ENCODE measurements at regions not wholly inside any gene's neighbourhood (a gene's known extent, or its start where the extent isn't known, plus 50 kb on each side); places are given as distances from the start of the nearest gene placed in this dataset.

DNA sequence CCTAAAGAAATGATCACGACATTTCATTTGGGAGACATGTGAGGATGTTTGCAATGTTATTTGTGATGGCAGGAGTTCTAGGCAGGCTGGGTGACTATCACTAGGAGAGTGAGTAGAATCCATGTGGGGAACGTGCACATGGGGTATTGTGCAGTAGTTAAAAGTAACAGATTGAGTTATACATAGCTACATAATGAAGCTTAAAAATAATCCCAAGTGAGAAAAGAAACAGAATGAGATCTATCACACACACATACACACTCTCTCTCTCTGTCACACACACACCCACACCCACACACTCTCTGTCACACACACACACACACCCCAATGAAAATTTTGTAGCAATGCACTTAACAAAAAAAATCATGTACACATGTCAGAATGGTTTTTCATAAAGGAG lies 218.7 kb upstream of the ARG1 start:
- no peak overlapping the region for H3K4me3 Mint-ChIP-seq (ENCODE audit: unreplicated experiment)
- no peaks in the 10 kb centered on the region for H3K9me3 Mint-ChIP-seq (ENCODE audit: low read depth)
- no peaks in the 10 kb centered on the region for H3K4me1 Mint-ChIP-seq (ENCODE audit: low read depth)
- H3K27ac Mint-ChIP-seq (ENCODE audit: unreplicated experiment), result no peak overlapping the region
- H3K27me3 Mint-ChIP-seq (ENCODE audit: low read depth), result peaks cover 3% of the 10 kb centered on the region
- DNase-seq (ENCODE audit: low spot score), result no peak
- no peaks in the 10 kb centered on the region for H3K36me3 Mint-ChIP-seq (ENCODE audit: low read depth)
- TF ChIP-seq, protein P1, sequence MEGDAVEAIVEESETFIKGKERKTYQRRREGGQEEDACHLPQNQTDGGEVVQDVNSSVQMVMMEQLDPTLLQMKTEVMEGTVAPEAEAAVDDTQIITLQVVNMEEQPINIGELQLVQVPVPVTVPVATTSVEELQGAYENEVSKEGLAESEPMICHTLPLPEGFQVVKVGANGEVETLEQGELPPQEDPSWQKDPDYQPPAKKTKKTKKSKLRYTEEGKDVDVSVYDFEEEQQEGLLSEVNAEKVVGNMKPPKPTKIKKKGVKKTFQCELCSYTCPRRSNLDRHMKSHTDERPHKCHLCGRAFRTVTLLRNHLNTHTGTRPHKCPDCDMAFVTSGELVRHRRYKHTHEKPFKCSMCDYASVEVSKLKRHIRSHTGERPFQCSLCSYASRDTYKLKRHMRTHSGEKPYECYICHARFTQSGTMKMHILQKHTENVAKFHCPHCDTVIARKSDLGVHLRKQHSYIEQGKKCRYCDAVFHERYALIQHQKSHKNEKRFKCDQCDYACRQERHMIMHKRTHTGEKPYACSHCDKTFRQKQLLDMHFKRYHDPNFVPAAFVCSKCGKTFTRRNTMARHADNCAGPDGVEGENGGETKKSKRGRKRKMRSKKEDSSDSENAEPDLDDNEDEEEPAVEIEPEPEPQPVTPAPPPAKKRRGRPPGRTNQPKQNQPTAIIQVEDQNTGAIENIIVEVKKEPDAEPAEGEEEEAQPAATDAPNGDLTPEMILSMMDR (IDR thresholded peaks at IDR 0.05), result no peak

DNA sequence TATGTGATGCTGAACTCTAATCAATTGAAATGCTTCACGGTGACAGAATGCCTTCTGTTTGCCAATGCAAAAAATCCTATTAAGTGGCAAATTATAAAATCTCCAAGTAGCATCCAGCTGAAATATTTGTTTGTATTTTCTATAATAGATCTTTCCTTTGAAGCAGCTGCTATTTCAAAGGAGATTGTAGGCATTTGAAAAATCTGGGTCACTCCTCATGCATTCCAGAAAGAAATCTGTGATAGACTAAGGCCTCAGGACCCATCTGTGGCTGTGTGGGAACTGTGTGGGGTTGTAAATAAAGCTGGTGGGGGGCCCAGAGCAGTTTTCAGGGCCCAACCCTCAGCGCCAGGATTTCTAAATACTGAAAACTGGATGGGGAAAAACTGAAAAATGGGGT lies 216.9 kb upstream of the ARG1 start:
- no peaks in the 10 kb centered on the region for H3K4me1 Mint-ChIP-seq (ENCODE audit: low read depth)
- no peak overlapping the region for H3K27ac Mint-ChIP-seq (ENCODE audit: unreplicated experiment)
- TF ChIP-seq, protein P1 (IDR thresholded peaks at IDR 0.05), result no peak

DNA sequence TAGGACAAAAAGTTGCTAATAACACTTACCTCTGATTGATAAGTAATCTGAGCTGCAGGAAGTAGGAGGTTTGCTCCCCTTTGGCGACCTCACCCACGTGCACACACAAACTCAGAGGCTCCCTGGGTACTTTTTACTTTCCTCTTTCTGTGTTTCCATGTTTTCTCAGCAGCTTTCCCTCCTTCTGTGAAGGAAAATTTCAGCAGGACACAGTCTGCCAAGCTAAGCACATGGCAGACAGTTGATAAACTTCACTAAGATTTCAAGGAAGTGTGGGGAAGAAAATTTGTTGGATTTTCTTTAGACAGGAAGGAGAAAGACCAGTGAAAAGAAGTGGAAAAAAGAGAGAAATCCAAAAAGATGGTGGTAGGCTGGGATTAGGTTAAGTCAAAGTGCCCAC lies 215.5 kb upstream of the ARG1 start:
- H3K9me3 Mint-ChIP-seq (ENCODE audit: low read depth), result peaks cover 3% of the 10 kb centered on the region
- TF ChIP-seq, protein P1 (IDR thresholded peaks at IDR 0.05), result no peak
- H3K36me3 Mint-ChIP-seq (ENCODE audit: low read depth), result no peaks in the 10 kb centered on the region
- no peak overlapping the region for H3K4me3 Mint-ChIP-seq (ENCODE audit: unreplicated experiment)
- no peaks in the 10 kb centered on the region for H3K4me1 Mint-ChIP-seq (ENCODE audit: low read depth)
- H3K27ac Mint-ChIP-seq (ENCODE audit: unreplicated experiment), result no peak overlapping the region
- peaks cover 2% of the 10 kb centered on the region for H3K27me3 Mint-ChIP-seq (ENCODE audit: low read depth)
- no peak for DNase-seq (ENCODE audit: low spot score)

More for the DNA sequence above, 216.9 kb upstream of the ARG1 start:
- no peak for DNase-seq (ENCODE audit: low spot score)
- Mint-ChIP-seq H3K4me3 (ENCODE audit: unreplicated experiment) (no peak overlapping the region), H3K27me3 (ENCODE audit: low read depth) (peaks cover 3% of the 10 kb centered on the region), H3K36me3 (ENCODE audit: low read depth) (no peaks in the 10 kb centered on the region), H3K9me3 (ENCODE audit: low read depth) (peaks cover 3% of the 10 kb centered on the region)

DNA sequence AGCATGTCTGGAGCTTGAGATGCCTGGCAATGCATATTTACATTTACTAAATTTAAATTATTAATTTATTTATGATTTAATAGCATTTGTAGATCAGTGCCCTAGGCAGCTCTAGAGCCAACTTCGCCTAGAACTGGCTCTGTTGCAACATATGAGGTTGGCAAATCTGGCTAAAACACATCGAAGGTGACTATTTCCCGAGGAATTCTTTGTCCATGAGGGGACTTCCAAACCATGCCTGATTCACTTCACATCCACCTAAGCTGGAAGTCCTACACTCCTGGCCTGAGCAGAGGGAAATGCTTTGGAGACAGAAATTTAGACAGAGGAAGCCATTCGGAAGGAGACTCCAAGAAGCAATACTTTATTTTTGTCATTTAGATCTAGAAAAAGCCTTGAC lies 211.0 kb upstream of the ARG1 start:
- H3K4me1 Mint-ChIP-seq (ENCODE audit: low read depth), result no peaks in the 10 kb centered on the region
- peaks cover 3% of the 10 kb centered on the region for H3K9me3 Mint-ChIP-seq (ENCODE audit: low read depth)
- no peak overlapping the region for H3K27ac Mint-ChIP-seq (ENCODE audit: unreplicated experiment)
- no peaks in the 10 kb centered on the region for H3K36me3 Mint-ChIP-seq (ENCODE audit: low read depth)
- TF ChIP-seq, protein P1 (IDR thresholded peaks at IDR 0.05), result no peak
- H3K27me3 Mint-ChIP-seq (ENCODE audit: low read depth), result peaks cover 7% of the 10 kb centered on the region
- no peak for DNase-seq (ENCODE audit: low spot score)
- no peak overlapping the region for H3K4me3 Mint-ChIP-seq (ENCODE audit: unreplicated experiment)

DNA sequence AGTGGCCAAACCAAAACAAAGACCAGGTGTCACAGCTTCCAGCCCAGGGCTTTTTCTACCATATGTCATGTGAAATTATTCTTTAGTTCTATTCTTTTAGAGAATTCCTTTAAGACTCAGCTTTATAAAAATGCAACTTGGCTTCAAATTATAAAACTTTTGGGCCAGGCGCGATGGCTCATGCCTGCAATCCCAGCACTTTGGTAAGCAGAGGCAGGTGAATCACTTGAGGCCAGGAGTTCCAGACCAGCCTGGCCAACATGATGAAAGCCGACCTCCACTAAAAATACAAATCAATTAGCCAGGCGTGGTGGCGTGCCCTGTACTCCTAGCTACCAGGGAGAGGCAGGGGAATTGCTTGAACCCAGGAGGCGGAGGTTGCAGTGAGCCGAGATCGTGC lies 210.3 kb upstream of the ARG1 start:
- Mint-ChIP-seq H3K27me3 (ENCODE audit: low read depth) (peaks cover 7% of the 10 kb centered on the region), H3K4me3 (ENCODE audit: unreplicated experiment) (no peak overlapping the region), H3K27ac (ENCODE audit: unreplicated experiment) (no peak overlapping the region), H3K4me1 (ENCODE audit: low read depth) (no peaks in the 10 kb centered on the region), H3K36me3 (ENCODE audit: low read depth) (no peaks in the 10 kb centered on the region), H3K9me3 (ENCODE audit: low read depth) (peaks cover 3% of the 10 kb centered on the region)
- TF ChIP-seq, protein P1 (IDR thresholded peaks at IDR 0.05), result no peak
- no peak for DNase-seq (ENCODE audit: low spot score)

All from chondrocyte (in vitro differentiated cells).